ENCODE measurements at regions not wholly inside any gene's neighbourhood (a gene's known extent, or its start where the extent isn't known, plus 50 kb on each side); places are given as distances from the start of the nearest gene placed in this dataset.

DNA sequence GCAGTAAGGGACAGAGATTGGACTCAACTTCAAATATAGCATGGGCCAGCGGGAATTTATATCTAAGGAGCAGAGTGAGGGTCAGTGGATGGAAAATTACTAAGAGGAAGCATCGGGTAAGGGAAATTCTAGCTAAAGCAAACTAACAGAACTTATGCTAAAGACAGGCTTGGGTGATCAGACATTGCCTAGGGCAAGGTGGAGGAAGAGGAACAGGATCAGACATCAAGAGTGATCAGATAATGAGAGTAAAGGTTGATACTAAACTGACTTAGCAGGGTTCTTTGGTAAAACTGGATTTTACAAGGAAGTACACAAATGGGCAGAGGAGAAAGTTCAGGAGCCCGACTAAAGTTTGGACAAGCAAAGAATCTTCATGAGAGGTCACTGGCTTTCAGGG, 86.3 kb upstream of the TOM1L1 start:
- TF ChIP-seq EZH2phosphoT487 (IDR thresholded peaks at IDR 0.05; ENCODE audit: low read depth), result no peak
- no peak for TF ChIP-seq CTCF (IDR thresholded peaks at IDR 0.05; ENCODE audit: low read depth, low read length)

Measured in OCI-LY3 (cell line).